GM19395 (cell line): ENCODE measurements at regions not wholly inside any gene's neighbourhood (a gene's known extent, or its start where the extent isn't known, plus 50 kb on each side); places are given as distances from the start of the nearest gene placed in this dataset.

Experiments used
- ATAC-seq: cut with Tn5 transposase; IDR thresholded peaks from one replicate; pipeline ENCODE4 v1.9.1; 2021; ENCODE audit warnings: mild to moderate bottlenecking, moderate library complexity; ENCODE audit not compliant: unreplicated experiment

DNA sequence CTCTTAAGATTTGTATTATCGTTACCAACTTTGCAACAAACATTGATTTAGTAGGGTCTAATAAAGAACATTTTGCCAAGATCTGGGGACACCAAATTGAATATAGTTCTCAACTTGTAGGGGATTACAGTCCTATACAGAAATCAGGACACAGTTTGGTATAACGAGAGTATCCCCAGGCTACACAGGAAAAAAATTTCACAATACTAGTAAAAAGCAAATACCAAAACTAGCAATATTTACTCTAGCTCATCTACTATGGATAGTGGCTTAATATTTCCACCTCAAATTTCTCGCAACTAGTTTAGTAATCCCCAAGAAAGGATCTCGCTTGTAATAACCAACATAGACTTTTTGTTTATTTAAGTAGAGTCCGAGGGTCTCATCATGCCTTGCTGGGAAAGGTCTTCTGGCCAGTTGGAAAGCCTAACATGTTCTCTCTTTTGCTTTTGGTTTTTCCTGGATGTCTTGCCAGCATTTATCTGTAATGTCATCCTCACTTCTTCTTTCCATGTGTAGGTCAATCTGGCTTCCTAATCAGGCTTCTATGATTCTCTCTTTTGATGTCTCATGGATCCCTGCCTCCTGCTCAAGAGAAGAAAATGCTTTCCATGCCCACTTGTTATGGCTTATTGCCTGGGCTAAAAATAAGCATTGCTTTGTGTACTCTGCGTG lies 104.7 kb upstream of the KCNK2 start:
- no peak for ATAC-seq

DNA sequence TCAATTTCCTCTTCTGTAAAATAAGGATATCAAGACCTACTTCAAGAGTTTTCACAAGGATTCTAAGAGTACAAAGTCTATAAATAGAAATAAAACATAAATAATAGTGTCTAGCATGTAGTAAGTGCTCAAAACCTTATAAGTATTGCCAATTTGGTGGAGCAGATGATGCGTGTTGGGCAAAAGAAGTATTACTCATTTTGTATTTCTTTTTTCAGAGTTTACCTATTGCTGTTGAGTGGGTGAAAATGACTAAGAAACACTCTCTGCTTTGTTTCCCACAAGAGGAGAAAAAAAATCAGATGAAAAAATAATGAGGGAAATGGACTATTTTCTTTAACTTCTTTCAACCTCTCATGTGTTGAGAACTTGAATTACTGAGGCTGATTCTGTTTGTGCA lies 103.3 kb upstream of the KCNK2 start:
- ATAC-seq: no peak

DNA sequence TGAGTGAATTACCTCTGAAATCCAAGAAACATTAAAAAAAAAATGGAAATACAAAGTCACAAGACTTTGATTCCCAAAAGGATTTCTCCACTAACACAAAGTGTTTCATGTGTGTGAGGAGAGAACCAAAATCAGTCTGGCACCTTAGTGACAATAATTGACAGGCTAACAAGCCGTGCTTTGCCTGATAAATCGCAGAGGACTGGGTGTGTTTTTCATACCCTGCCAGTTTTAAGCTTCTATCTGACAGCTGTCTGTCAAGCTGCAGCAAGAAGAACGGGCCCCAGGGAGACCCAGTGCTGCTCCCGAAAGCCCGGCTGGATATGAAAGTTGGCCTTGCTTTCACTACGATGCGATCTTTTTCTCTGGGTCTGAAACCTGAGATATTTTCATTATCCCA lies 101.6 kb upstream of the KCNK2 start:
- ATAC-seq: no peak

DNA sequence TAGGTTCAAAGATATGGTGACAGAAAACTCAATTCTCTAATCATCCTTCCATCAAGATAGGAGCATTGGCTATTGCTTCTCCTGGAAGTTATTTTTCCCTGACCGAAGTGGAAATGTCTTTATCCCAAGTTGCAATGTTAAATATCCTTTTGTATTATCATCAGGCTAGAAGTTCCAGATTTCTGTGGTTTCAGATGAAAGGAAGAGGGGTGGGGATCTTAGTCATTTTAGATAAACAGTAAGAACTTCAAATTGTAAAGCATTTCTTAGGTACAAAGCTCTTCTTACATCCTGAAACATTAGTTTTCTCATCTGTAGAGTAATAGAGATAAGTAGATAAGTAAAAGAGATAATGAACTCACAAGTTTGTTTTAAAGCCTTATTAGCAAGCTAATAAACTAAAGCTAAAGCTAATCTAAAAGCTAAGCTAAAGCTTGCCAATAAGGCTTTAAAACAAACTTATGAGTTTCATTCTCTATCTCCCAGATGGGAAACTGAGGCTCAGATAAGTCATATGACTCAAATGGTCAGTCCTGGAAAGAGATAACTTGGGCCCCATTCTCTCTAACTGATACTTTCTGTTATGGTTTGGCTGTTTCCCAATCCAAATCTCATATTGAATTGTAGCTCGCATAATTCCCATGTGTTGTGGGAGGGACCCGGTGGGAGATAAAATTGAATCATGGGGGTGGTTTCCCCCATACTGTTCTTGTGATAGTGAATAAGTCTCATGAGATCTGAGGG lies 99.2 kb upstream of the KCNK2 start:
- ATAC-seq: no peak

DNA sequence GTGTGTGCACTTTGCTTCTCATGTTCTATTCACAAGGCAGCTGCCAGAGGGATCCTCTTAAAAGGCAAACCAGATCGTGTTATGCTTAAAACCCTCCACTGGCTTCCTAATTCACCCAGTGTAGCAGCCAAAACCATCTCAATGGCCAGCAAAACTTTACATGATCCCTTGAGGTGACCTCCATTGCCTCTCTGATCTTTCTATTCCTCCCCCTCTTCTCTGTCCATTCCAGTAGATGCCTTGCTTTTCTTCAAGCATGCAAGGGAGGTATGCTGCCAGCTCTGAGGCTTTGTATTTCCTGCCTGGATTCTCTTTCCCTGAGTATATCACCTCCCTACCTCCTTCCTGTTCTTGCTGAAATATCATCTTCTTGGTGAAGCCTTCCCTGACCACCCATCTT lies 93.2 kb upstream of the KCNK2 start:
- no peak for ATAC-seq

DNA sequence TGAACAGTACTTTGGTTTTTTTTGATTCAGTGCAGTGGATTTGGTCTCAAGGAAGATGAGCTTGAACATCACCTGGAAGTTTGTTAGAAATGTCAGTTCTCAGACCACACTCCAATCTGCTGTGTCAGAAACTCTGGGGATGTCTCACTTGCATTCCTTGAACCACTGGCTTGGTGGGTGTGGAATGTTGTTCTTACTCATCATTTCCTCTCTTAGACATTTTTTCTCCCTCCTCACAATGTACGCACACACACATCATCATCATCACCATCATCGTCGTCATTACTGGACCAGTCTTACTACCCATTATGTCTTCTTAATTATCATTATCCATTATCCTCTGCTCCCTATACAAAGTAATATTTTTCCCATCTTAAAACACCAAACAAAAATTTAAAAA lies 91.9 kb upstream of the KCNK2 start:
- no peak for ATAC-seq

DNA sequence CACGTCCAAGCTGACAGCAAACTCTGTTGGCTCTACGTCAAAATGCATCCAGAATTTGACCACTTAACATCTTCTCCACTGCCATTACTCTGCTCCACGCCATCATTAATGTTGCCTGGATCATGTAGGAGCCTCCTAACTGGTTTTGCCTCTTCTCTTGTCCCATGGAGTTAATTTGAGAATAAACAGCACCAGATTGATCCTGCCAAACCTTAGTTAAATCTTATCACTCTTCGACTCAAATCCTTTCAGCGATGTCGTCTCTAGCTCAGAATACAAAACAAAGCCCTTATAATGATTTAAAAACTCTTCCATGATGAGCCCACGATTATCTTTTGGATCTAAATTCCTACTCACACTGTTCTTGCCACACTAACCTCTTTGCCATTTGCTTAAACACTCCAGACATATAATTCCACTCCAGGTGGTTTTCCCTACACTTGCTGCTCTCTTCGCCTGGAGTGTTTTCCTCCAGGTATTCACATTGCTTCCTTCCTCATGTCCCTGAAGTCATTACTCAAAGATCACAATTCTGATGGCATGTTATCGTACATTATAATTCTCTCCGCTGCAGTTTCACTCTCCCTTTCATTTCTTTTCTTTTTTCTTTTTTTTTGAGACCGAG lies 90.7 kb upstream of the KCNK2 start:
- no peak for ATAC-seq

DNA sequence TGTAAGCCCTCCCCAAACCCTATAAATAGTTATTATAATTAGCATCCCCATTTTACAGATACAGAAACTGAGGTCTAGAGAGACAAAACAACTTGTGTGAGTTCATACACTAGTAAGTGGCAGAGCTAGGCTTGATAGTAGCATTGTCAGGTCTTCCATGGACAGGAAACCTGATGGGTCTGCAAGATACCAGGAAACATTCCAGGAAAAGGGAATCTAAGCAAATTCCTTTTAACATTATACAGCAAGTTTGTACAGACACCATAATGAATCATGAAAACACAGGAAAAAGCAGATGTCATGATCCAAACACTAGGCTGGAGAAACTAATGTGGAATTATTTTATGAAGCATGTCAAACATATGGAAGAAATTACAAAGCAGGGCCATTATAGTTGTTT lies 89.1 kb upstream of the KCNK2 start:
- no peak for ATAC-seq

DNA sequence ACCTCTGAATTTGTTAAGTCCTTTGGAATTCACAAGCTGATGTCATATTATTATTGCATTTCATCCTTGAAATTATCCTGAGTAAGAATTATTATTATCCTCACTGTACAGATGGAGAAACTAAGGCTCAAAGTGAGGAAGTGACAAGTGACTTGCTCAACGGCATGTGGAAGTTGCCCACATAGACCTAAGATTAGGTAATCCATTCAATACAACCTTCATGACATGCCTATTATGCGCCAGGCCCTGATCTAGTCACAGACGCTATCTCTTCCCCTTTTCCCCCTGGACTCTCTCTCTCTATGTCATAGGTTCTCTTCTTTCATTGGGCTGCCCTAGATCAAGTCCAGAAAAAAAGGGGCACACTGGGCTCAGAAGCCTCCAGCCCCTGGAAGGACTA lies 84.9 kb upstream of the KCNK2 start:
- ATAC-seq: no peak

DNA sequence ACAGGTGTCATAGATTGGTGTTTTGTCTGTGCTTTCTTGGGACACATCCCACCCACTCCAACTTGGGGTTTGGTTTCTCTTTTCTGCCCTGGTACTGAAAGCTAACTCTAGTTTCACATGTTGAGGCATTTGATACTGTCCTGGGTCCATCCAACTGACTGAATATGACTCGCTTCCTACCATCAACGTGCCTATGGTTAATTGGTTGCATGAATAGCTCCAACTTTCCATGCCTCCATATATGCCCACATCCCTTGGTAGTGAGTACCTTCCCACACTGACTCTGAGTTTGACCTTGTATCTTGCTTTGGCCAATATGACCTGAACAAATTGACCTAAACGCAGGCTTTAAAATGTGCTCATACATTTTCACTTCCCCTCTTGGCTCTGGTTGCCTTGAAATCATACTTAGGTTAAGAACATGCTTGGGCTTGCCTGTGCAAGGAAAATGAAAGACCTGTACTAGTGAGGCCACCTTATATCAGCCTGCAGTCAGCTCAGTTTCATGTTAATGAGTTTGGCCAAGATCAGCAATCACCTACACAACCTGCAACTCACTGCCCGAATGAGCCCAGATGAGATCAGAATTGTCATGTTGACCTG lies 81.0 kb upstream of the KCNK2 start:
- ATAC-seq: peak; percentile 94

DNA sequence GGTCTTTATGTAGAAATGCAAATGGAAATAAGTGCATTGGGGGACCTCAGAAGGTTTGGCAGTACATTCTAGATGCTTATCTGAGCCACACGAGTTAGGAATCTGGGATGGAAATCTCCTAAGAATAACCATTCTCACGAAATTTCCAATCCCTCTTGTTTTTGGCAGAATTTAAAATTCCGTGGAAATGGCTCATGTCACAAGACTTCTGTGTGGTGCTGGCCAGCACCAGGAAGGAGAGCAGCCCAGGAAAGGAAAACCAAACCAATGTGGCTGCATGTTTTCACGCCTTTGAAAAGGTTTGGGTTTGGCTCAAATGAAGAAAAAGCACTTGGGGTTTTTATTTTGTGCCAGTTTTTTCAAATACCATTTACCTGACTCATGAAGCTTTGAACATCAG lies 80.1 kb upstream of the KCNK2 start:
- no peak for ATAC-seq

DNA sequence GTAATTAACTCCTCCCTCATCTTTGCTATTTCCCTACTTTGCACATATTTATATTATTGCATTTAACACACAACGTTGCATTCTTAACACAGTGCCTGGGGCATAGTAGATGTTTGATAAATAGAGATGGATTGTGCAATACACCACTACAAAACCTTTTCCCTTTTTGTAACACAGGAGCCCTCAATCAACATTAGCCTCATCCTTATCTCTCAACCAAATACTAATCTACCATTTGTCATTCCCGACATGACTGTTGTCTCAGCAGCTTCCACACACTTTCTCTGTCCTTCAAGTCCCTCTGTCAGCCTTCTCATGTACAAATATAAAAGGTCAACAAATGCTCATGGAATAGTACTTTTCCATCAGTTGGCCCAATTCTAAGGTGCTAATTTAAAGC lies 78.9 kb upstream of the KCNK2 start:
- no peak for ATAC-seq

DNA sequence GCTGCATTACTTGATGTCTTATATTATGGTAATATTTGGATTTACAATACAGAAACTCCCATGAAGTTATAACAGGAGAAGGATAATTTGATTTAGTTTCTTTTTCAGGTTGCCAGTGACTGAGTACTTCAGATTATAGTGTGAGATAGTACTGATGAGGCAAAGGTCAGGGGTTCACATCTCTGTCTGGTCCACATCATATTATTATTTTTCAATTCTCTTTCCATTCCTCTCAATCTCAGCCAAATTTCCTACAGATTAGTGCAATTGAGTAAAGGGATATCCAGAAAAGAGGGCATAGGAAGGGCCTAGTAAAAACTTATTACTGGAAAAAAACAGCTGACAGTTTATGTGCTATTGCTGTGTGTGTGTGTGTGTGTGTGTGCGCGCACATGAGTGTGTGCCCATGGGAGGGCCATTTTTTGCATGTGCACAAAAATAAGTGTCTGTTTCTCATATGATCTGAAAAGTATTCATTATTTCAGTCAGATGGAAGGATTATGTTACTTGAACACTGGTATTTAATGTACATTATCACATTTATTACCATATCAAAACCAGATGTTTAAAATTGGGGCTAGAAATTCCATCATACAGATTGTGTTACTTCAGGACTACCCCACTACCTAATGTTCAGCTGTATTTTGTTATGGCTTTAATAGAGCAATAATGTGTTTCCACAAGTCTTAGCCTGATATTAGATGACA lies 78.3 kb upstream of the KCNK2 start:
- ATAC-seq: no peak

DNA sequence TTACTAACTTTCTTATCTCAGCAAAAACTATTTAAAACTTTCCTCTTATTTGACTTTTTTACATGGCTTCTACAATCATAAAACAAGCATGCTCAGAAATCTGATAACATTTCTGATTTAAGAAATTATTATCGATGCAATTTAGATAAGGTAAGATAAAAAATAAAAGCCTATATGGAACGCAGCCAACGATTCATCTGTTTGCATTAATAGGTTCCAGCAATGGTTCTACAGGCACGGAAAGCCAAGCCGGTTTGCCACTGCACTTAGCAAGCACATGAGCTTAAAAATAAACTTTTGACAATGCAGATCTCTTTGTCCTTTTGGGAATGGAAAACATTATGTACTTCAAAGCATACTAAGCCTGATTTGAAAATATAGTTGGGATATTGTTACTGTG lies 77.5 kb upstream of the KCNK2 start:
- ATAC-seq: no peak

DNA sequence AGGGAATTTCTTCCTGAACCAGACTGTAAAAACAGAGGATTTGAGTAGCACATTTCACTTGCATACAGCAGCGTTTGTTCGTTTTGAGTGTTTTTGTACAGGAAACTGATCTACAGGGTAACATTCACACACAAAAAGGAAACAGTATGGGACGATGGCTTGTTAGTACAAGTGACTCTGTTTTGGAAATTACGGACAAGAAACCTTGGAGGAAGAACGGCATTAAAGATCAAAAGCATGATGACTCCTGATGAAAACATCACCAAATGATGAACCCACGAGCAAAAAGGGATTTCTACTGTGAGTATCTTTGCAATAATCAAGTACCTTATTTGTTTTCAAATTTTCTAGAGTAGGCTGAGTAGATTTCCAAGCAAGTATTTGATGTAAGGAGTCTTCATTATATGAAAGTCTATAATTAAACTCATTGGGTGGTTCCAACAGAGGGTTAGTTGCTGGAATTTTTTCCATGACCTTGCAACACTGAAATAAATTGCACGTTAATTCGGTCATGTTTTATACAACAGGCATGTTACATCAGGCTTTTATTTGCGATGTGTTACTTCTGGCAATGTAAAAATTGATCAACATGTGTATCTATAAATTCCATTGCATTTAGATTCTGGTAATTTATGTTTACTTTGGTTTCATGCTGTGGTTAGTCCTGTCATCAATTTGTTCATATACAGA lies 76.7 kb upstream of the KCNK2 start:
- ATAC-seq: no peak

DNA sequence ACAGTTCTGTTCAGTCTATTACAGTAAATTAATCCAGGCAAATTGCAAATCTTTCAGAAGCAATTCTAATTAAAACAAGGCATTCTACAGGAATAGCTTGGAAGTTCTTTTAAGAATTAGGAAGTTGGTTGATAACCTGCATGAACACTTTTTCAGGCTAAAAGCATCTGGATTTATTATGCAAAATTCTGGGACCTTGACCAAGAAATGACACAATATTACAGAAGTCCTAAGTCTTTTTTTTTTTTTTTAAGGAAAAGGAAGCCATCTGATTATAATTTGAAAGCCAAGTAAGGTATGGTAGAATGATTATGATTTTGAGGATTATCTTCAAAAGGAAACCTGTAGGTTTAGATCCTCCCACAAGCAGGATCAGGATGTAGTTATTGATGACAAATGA lies 74.7 kb upstream of the KCNK2 start:
- no peak for ATAC-seq

DNA sequence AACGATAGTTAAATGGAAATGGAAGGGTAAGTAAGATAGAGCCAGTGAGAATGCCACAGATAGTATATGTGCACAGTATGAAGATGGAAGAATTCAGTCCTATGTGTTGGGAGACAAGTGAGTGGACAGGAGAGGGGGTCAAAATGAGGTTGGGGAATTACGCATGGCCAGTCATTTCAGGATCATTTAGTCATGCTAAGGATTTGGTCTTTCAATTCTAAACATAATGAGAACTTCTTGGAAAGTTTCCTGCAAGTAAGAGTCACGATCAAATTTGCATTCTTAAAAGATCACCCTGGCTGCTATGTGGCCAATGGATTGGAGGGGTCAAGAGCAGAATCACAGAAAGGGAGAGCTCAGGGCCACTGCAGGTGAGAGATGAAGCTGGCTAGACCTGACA lies 64.0 kb upstream of the KCNK2 start:
- ATAC-seq: no peak

DNA sequence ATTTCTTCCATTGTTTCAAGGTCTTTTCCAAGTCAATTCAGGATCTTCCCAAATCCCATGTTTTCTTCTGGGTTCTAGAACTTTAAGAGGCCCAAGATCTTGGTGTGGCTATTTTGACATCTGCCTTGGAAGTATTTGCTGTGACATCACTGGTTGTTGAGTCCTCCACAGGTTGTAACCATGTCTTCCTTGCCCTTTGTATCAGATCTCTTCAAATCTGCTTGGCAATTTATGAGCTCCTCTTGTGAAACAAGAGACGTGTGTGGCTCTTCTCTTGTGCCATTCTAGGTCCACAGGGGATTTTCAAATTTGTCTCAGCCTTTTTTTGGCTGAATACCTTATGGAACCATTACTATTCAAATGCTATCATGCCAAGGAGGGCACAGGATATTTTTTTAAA lies 60.3 kb upstream of the KCNK2 start:
- no peak for ATAC-seq

DNA sequence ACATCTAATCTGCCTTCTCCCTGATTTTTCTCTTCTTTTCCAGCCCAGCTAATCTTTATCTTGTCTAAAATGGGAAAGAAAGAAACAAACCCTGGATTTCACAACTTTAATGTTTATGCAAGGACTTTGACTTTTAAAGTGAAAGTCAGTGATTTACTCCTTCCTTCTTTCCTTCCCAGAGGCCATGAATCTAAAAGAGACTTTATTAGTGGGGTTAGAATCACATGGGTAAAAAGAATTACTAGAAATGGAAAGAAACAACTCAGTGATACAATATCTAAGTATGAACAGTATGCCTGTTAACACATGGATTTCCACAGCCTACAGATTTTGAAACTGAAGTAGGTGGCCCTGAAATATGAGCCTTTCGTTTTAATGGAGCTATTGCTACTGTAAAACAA lies 59.8 kb upstream of the KCNK2 start:
- no peak for ATAC-seq

DNA sequence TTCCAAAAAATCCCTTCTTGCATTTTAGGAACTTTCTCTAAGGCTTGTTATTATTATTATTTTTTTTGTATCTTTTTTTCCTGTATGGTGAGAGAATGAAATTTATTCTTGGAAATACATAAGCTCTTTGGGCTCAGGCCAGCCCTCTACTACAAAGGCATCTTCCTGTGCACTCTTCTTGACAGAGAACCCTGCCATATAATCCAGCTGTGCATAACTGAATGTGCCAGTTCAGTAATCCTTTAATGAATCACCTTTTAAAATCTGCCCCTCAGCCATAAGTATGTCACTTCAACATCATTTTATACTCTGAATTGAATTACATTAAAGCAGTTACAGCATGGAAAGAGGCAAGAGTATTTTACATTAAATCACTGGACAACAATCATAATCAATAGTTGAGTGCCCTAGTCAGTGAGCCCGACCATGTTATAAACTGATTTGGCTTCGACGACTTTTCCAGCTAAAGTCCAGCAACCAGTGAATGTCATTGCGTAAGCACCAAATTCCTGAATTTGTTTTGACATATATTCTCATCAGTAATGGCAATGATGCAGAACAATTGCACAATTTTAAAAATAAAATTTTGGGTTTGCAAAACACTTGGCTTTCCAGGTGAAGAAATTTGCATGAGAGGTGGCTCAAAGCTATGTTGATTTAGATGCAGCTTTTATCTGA lies 59.2 kb upstream of the KCNK2 start:
- ATAC-seq: no peak
